GM12878 (cell line): ENCODE measurements at regions not wholly inside any gene's neighbourhood (a gene's known extent, or its start where the extent isn't known, plus 50 kb on each side); places are given as distances from the start of the nearest gene placed in this dataset.

Experiments
- BACH1 ChIP-seq: fragments of 450-650 bp; IDR thresholded peaks from 2 replicates; pipeline ENCODE4 v1.6.1; 2017; ENCODE audit warnings: mild to moderate bottlenecking, borderline replicate concordance
- BRCA1 ChIP-seq: IDR thresholded peaks from 2 replicates; pipeline ENCODE4 v1.6.1; 2011; ENCODE audit warnings: low read depth, low read length, improper control_type of control experiment
- CBX5 ChIP-seq: sonication (generic); IDR thresholded peaks from 2 replicates; pipeline ENCODE4 v1.6.1; 2016; ENCODE audit warnings: low read depth, moderate library complexity, mild to moderate bottlenecking, inconsistent platforms
- HCFC1 ChIP-seq: fragments of 150-350 bp; IDR thresholded peaks from 2 replicates; pipeline ENCODE4 v1.6.1; 2014; ENCODE audit warnings: low read length
- POLR2A ChIP-seq: IDR thresholded peaks from 2 replicates; pipeline ENCODE4 v1.6.1; 2011; ENCODE audit warnings: low read depth, mild to moderate bottlenecking, low read length
- POLR2AphosphoS5 ChIP-seq: IDR thresholded peaks from 2 replicates; pipeline ENCODE4 v1.6.1; 2011; ENCODE audit warnings: mild to moderate bottlenecking, low read length, inconsistent platforms
- PRDM15 ChIP-seq: fragments of 450-650 bp; formaldehyde crosslinking; IDR thresholded peaks from 2 replicates; pipeline ENCODE4 v1.4.0; 2020; ENCODE audit warnings: mild to moderate bottlenecking, moderate library complexity
- TAF1 ChIP-seq: IDR thresholded peaks from 2 replicates; pipeline ENCODE4 v1.6.1; 2011; ENCODE audit warnings: mild to moderate bottlenecking, low read depth, low read length, borderline replicate concordance
- TF ChIP-seq, protein P1 (sequence below): IDR thresholded peaks from 2 replicates; pipeline ENCODE4 v1.6.1; 2012; ENCODE audit warnings: low read length, inconsistent platforms

- TF ChIP-seq BACH1 (no peak), POLR2AphosphoS5 (no peak), CBX5 (no peak), BRCA1 (no peak), PRDM15 (CRISPR knock-in tag) (no peak), TAF1 (no peak), POLR2A (no peak), HCFC1 (no peak)
- TF ChIP-seq, protein P1, sequence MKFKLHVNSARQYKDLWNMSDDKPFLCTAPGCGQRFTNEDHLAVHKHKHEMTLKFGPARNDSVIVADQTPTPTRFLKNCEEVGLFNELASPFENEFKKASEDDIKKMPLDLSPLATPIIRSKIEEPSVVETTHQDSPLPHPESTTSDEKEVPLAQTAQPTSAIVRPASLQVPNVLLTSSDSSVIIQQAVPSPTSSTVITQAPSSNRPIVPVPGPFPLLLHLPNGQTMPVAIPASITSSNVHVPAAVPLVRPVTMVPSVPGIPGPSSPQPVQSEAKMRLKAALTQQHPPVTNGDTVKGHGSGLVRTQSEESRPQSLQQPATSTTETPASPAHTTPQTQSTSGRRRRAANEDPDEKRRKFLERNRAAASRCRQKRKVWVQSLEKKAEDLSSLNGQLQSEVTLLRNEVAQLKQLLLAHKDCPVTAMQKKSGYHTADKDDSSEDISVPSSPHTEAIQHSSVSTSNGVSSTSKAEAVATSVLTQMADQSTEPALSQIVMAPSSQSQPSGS: no peak
Observed at GRCh38 chr2:221097568-221097915, 474.6 kb downstream of the EPHA4 start.
